ENCODE measurements at regions not wholly inside any gene's neighbourhood (a gene's known extent, or its start where the extent isn't known, plus 50 kb on each side); places are given as distances from the start of the nearest gene placed in this dataset.

GRCh38 chr1:199303035-199303434, 664.2 kb downstream of the PTPRC start:
- Histone ChIP-seq H3K18ac (ENCODE audit: low read length) (no peak overlapping the region), H2AFZ (ENCODE audit: low read length) (no peak overlapping the region), H3K23ac (ENCODE audit: low read depth, low read length, poor library complexity) (no peak overlapping the region), H3K9me3 (replicated peaks in 1 of 2; ENCODE audit: control insufficient read depth in 2 of 2, insufficient read depth in 1 of 2, low read depth in 1 of 2, low read length in 2 of 2) (no peaks in the 10 kb centered on the region), H3K9ac (ENCODE audit: low read depth, low read length, poor library complexity) (no peak overlapping the region), H3K14ac (ENCODE audit: low read length) (no peak overlapping the region), H3K4me2 (ENCODE audit: insufficient read depth, low read length, poor library complexity, severe bottlenecking) (no peak overlapping the region), H2AK5ac (ENCODE audit: low read depth, low read length) (no peak overlapping the region), H4K8ac (ENCODE audit: low read depth, low read length) (no peak overlapping the region), H2BK15ac (ENCODE audit: low read length) (no peak overlapping the region), H3K4me3 (ENCODE audit: low read length in 2 of 2) (no peak overlapping the region), H3K27me3 (ENCODE audit: control insufficient read depth in 3 of 3, insufficient read depth in 3 of 3, low read depth in 1 of 3, low read length in 3 of 3) (peaks cover 0 to 3% (median 0%) of the 10 kb centered on the region in 3 experiments), H3K27ac (replicated peaks; ENCODE audit: low read length) (no peak overlapping the region), H2BK120ac (ENCODE audit: low read depth, low read length) (no peak overlapping the region), H3K79me1 (ENCODE audit: low read depth, low read length) (no peaks in the 10 kb centered on the region), H3K4me1 (ENCODE audit: control insufficient read depth in 2 of 2, insufficient read depth in 1 of 2, low read depth in 1 of 2, low read length in 2 of 2) (no peaks in the 10 kb centered on the region), H2BK5ac (ENCODE audit: low read length) (no peak overlapping the region), H3K4ac (ENCODE audit: low read length) (no peak overlapping the region), H3K36me3 (replicated peaks in 1 of 2; ENCODE audit: control insufficient read depth in 2 of 2, insufficient read depth in 2 of 2, low read length in 2 of 2) (no peaks in the 10 kb centered on the region), H4K91ac (ENCODE audit: low read depth, low read length, poor library complexity) (no peak overlapping the region), H2BK12ac (ENCODE audit: low read length) (no peak overlapping the region)
- no peak for DNase-seq (ENCODE audit: low spot score)
- WGBS, 2 donors (ENCODE audit: extremely low coverage in 2 of 2, insufficient read length in 2 of 2, insufficient replicate concordance in 1 of 2), result no CpG with 5 or more reads among the region's 2 CpGs

GRCh38 chr1:199305053-199305452, 666.2 kb downstream of the PTPRC start:
- no peak overlapping the region for H2BK12ac ChIP-seq (ENCODE audit: low read length)
- H2AFZ ChIP-seq (ENCODE audit: low read length), result no peak overlapping the region
- H3K4ac ChIP-seq (ENCODE audit: low read length), result no peak overlapping the region
- H2BK15ac ChIP-seq (ENCODE audit: low read length), result no peak overlapping the region
- no peak overlapping the region for H2AK5ac ChIP-seq (ENCODE audit: low read depth, low read length)
- no peak overlapping the region for H3K4me2 ChIP-seq (ENCODE audit: insufficient read depth, low read length, poor library complexity, severe bottlenecking)
- H2BK120ac ChIP-seq (ENCODE audit: low read depth, low read length), result no peak overlapping the region
- H3K14ac ChIP-seq (ENCODE audit: low read length), result no peak overlapping the region
- no peak overlapping the region for H3K23ac ChIP-seq (ENCODE audit: low read depth, low read length, poor library complexity)
- no peak overlapping the region for H3K27ac ChIP-seq (replicated peaks; ENCODE audit: low read length)
- H3K27me3 ChIP-seq (ENCODE audit: control insufficient read depth in 3 of 3, insufficient read depth in 3 of 3, low read depth in 1 of 3, low read length in 3 of 3), result peaks cover 0 to 3% (median 0%) of the 10 kb centered on the region in 3 experiments
- no CpG with 5 or more reads among the region's 2 CpGs for WGBS, 2 donors (ENCODE audit: extremely low coverage in 2 of 2, insufficient read length in 2 of 2, insufficient replicate concordance in 1 of 2)
- H3K36me3 ChIP-seq (replicated peaks in 1 of 2; ENCODE audit: control insufficient read depth in 2 of 2, insufficient read depth in 2 of 2, low read length in 2 of 2), result no peaks in the 10 kb centered on the region
- no peaks in the 10 kb centered on the region for H3K9me3 ChIP-seq (replicated peaks in 1 of 2; ENCODE audit: control insufficient read depth in 2 of 2, insufficient read depth in 1 of 2, low read depth in 1 of 2, low read length in 2 of 2)
- H3K4me1 ChIP-seq (ENCODE audit: control insufficient read depth in 2 of 2, insufficient read depth in 1 of 2, low read depth in 1 of 2, low read length in 2 of 2), result peaks cover 0 to 1% of the 10 kb centered on the region in 2 donors
- no peak overlapping the region for H2BK5ac ChIP-seq (ENCODE audit: low read length)
- no peak overlapping the region for H3K9ac ChIP-seq (ENCODE audit: low read depth, low read length, poor library complexity)
- H4K8ac ChIP-seq (ENCODE audit: low read depth, low read length), result no peak overlapping the region
- H3K18ac ChIP-seq (ENCODE audit: low read length), result no peak overlapping the region
- H3K79me1 ChIP-seq (ENCODE audit: low read depth, low read length), result no peaks in the 10 kb centered on the region
- H4K91ac ChIP-seq (ENCODE audit: low read depth, low read length, poor library complexity), result no peak overlapping the region
- no peak overlapping the region for H3K4me3 ChIP-seq (ENCODE audit: low read length in 2 of 2)
- no peak for DNase-seq (ENCODE audit: low spot score)

- peaks cover 1 to 20% of the 10 kb centered on the region in 2 donors for H3K4me1 ChIP-seq (ENCODE audit: control insufficient read depth in 2 of 2, insufficient read depth in 1 of 2, low read depth in 1 of 2, low read length in 2 of 2)
- H2AK5ac ChIP-seq (ENCODE audit: low read depth, low read length), result no peak overlapping the region
- no peaks in the 10 kb centered on the region for H3K27me3 ChIP-seq (ENCODE audit: control insufficient read depth in 3 of 3, insufficient read depth in 3 of 3, low read depth in 1 of 3, low read length in 3 of 3)
- H3K14ac ChIP-seq (ENCODE audit: low read length), result no peak overlapping the region
- no peak overlapping the region for H4K8ac ChIP-seq (ENCODE audit: low read depth, low read length)
- H3K4me2 ChIP-seq (ENCODE audit: insufficient read depth, low read length, poor library complexity, severe bottlenecking), result no peak overlapping the region
- H3K9me3 ChIP-seq (replicated peaks in 1 of 2; ENCODE audit: control insufficient read depth in 2 of 2, insufficient read depth in 1 of 2, low read depth in 1 of 2, low read length in 2 of 2), result no peaks in the 10 kb centered on the region
- H3K79me1 ChIP-seq (ENCODE audit: low read depth, low read length), result no peaks in the 10 kb centered on the region
- 100% methylated on average over 3 of the region's 6 CpGs; no CpG with 5 or more reads in 1 of the 2 donors for WGBS, 2 donors (ENCODE audit: extremely low coverage in 2 of 2, insufficient read length in 2 of 2, insufficient replicate concordance in 1 of 2)
- H2BK15ac ChIP-seq (ENCODE audit: low read length), result no peak overlapping the region
- no peak overlapping the region for H3K9ac ChIP-seq (ENCODE audit: low read depth, low read length, poor library complexity)
- H3K27ac ChIP-seq (replicated peaks; ENCODE audit: low read length), result no peak overlapping the region
- H2AFZ ChIP-seq (ENCODE audit: low read length), result no peak overlapping the region
- no peak for DNase-seq (ENCODE audit: low spot score)
- H3K36me3 ChIP-seq (replicated peaks in 1 of 2; ENCODE audit: control insufficient read depth in 2 of 2, insufficient read depth in 2 of 2, low read length in 2 of 2), result no peaks in the 10 kb centered on the region
- no peak overlapping the region for H2BK12ac ChIP-seq (ENCODE audit: low read length)
- no peak overlapping the region for H2BK120ac ChIP-seq (ENCODE audit: low read depth, low read length)
- no peak overlapping the region for H3K4ac ChIP-seq (ENCODE audit: low read length)
- H3K23ac ChIP-seq (ENCODE audit: low read depth, low read length, poor library complexity), result no peak overlapping the region
- H2BK5ac ChIP-seq (ENCODE audit: low read length), result no peak overlapping the region
- no peak overlapping the region for H3K18ac ChIP-seq (ENCODE audit: low read length)
- no peak overlapping the region for H3K4me3 ChIP-seq (ENCODE audit: low read length in 2 of 2)
- no peak overlapping the region for H4K91ac ChIP-seq (ENCODE audit: low read depth, low read length, poor library complexity)
Observed at GRCh38 chr1:199307496-199308264, 668.8 kb downstream of the PTPRC start.

- no peak for DNase-seq (ENCODE audit: low spot score)
- Histone ChIP-seq H3K9ac (ENCODE audit: low read depth, low read length, poor library complexity) (no peak overlapping the region), H2BK15ac (ENCODE audit: low read length) (no peak overlapping the region), H3K23ac (ENCODE audit: low read depth, low read length, poor library complexity) (no peak overlapping the region), H3K36me3 (replicated peaks in 1 of 2; ENCODE audit: control insufficient read depth in 2 of 2, insufficient read depth in 2 of 2, low read length in 2 of 2) (no peaks in the 10 kb centered on the region), H3K4ac (ENCODE audit: low read length) (no peak overlapping the region), H2BK120ac (ENCODE audit: low read depth, low read length) (no peak overlapping the region), H4K91ac (ENCODE audit: low read depth, low read length, poor library complexity) (no peak overlapping the region), H3K14ac (ENCODE audit: low read length) (no peak overlapping the region), H4K8ac (ENCODE audit: low read depth, low read length) (no peak overlapping the region), H3K27me3 (ENCODE audit: control insufficient read depth in 3 of 3, insufficient read depth in 3 of 3, low read depth in 1 of 3, low read length in 3 of 3) (no peaks in the 10 kb centered on the region), H3K27ac (replicated peaks; ENCODE audit: low read length) (no peak overlapping the region), H3K4me2 (ENCODE audit: insufficient read depth, low read length, poor library complexity, severe bottlenecking) (no peak overlapping the region), H3K4me3 (ENCODE audit: low read length in 2 of 2) (no peak overlapping the region), H3K18ac (ENCODE audit: low read length) (no peak overlapping the region), H3K9me3 (replicated peaks in 1 of 2; ENCODE audit: control insufficient read depth in 2 of 2, insufficient read depth in 1 of 2, low read depth in 1 of 2, low read length in 2 of 2) (no peaks in the 10 kb centered on the region), H3K4me1 (ENCODE audit: control insufficient read depth in 2 of 2, insufficient read depth in 1 of 2, low read depth in 1 of 2, low read length in 2 of 2) (peaks cover 1 to 20% of the 10 kb centered on the region in 2 donors), H2AK5ac (ENCODE audit: low read depth, low read length) (no peak overlapping the region), H2BK5ac (ENCODE audit: low read length) (no peak overlapping the region), H2AFZ (ENCODE audit: low read length) (no peak overlapping the region), H2BK12ac (ENCODE audit: low read length) (no peak overlapping the region), H3K79me1 (ENCODE audit: low read depth, low read length) (no peaks in the 10 kb centered on the region)
- no CpG with 5 or more reads among the region's 5 CpGs for WGBS, 2 donors (ENCODE audit: extremely low coverage in 2 of 2, insufficient read length in 2 of 2, insufficient replicate concordance in 1 of 2)
Observed at GRCh38 chr1:199308349-199308846, 669.6 kb downstream of the PTPRC start.
